Endothelial cell of umbilical vein (primary cell): ENCODE measurements at regions not wholly inside any gene's neighbourhood (a gene's known extent, or its start where the extent isn't known, plus 50 kb on each side); places are given as distances from the start of the nearest gene placed in this dataset.

Source experiments
- BruUV-seq: library from RNA; stranded (reverse); fragments of 400-500 nt; replicated peaks from 2 replicates; lab custom pipeline; 2021; lab: Mats Ljungman, UMichigan
- CTCF ChIA-PET: fragments of 300-600, 350-600 bp; sonication (Branson Sonifier 250); formaldehyde crosslinking; loops from one replicate; lab custom pipeline; 2021; ENCODE audit warnings: antibody characterized with exemption, inconsistent platforms; lab: Charles Lee
- POLR2A ChIA-PET: fragments of 300-600, 350-600 bp; sonication (Branson Sonifier 250); formaldehyde crosslinking; loops from one replicate; lab custom pipeline; 2021; ENCODE audit warnings: antibody characterized with exemption, inconsistent platforms; lab: Charles Lee
- DNase-seq: peaks from one replicate; pipeline ENCODE4 v3.0.0-alpha.2; 2011; ENCODE audit warnings: low read depth, low spot score
- FAIRE-seq: peaks from 2 replicates; lab custom pipeline; 2011; peaks lifted over from hg19 to GRCh38; lab: Jason Lieb, UNC
- H2AFZ ChIP-seq: 2 replicates; pipeline ENCODE4 v1.6.0; 2012; ENCODE audit warnings: low read depth, low read length, control low read depth, inconsistent platforms
- H3K27ac ChIP-seq: 2 replicates; pipeline ENCODE4 v1.5.1; 2011; ENCODE audit warnings: low read depth, mild to moderate bottlenecking, control low read depth, low read length, moderate library complexity; ENCODE audit not compliant: insufficient read depth
- H3K27me3 ChIP-seq, 2 experiments: 2 replicates each; pipeline versions ENCODE4 v1.6.0 to v1.6.1; 2011; ENCODE audit warnings: low read length in 2 of 2, mixed read lengths in 1 of 2; ENCODE audit not compliant: control insufficient read depth in 2 of 2, insufficient read depth in 2 of 2
- H3K36me3 ChIP-seq, 2 experiments: 2 replicates in 1 of 2; 3 replicates in 1 of 2; pipeline ENCODE4 v1.5.1; 2011; ENCODE audit warnings: low read length in 2 of 2, mild to moderate bottlenecking in 1 of 2, moderate library complexity in 1 of 2; ENCODE audit not compliant: control insufficient read depth in 2 of 2, insufficient read depth in 2 of 2; ENCODE audit errors: extremely low read depth in 1 of 2
- H3K4me1 ChIP-seq: 3 replicates; pipeline ENCODE4 v1.5.1; 2011; ENCODE audit warnings: mild to moderate bottlenecking, low read length; ENCODE audit not compliant: control insufficient read depth, insufficient read depth; ENCODE audit errors: extremely low read depth
- H3K4me2 ChIP-seq: 2 replicates; pipeline ENCODE4 v1.6.1; 2011; ENCODE audit warnings: low read length, control low read depth, mixed read lengths; ENCODE audit not compliant: insufficient read depth
- H3K4me3 ChIP-seq, 3 experiments: fragments of 200-600 bp in 1 of 3; sonication (generic), shearing (Covaris generic) in 1 of 3; replicated peaks in 1 of 3; 2 replicates each; pipeline ENCODE4 v1.5.1; 2011 to 2016; ENCODE audit warnings: control low read depth in 3 of 3, low read length in 3 of 3, mild to moderate bottlenecking in 2 of 3, inconsistent platforms in 1 of 3, low read depth in 1 of 3, moderate library complexity in 1 of 3; ENCODE audit not compliant: insufficient read depth in 1 of 3
- H3K79me2 ChIP-seq: 2 replicates; pipeline ENCODE4 v1.6.0; 2012; ENCODE audit warnings: low read length, inconsistent platforms; ENCODE audit not compliant: control insufficient read depth, insufficient read depth
- H3K9ac ChIP-seq: replicated peaks from 2 replicates; pipeline ENCODE3; 2011; ENCODE audit warnings: low read length, control low read depth; ENCODE audit not compliant: insufficient read depth; ENCODE audit errors: extremely low read depth
- H3K9me1 ChIP-seq: replicated peaks from 3 replicates; pipeline ENCODE4 v1.6.0; 2011; ENCODE audit warnings: mild to moderate bottlenecking, low read length; ENCODE audit not compliant: control insufficient read depth, insufficient read depth; ENCODE audit errors: extremely low read depth
- H3K9me3 ChIP-seq: replicated peaks from 2 replicates; pipeline ENCODE4 v1.5.1; 2012; ENCODE audit warnings: low read length, inconsistent platforms; ENCODE audit not compliant: control insufficient read depth, insufficient read depth
- H4K20me1 ChIP-seq: replicated peaks from 2 replicates; pipeline ENCODE3; 2011; ENCODE audit warnings: mild to moderate bottlenecking, low read length; ENCODE audit not compliant: control insufficient read depth, insufficient read depth; ENCODE audit errors: extremely low read depth
- CTCF ChIP-seq, 2 donors: IDR thresholded peaks; 1 replicate in 1 of 2; 2 replicates in 1 of 2; pipeline ENCODE4 v1.5.1; 2011; ENCODE audit warnings: low read length in 2 of 2, mild to moderate bottlenecking in 2 of 2, moderate library complexity in 2 of 2, control low read depth in 1 of 2, inconsistent platforms in 1 of 2, low read depth in 1 of 2; ENCODE audit not compliant: insufficient read depth in 1 of 2; ENCODE audit errors: extremely low read depth in 1 of 2
- EZH2 ChIP-seq: IDR thresholded peaks from 2 replicates; pipeline ENCODE4 v1.6.1; 2012; ENCODE audit warnings: borderline replicate concordance, low read depth, mild to moderate bottlenecking, moderate library complexity, low read length, inconsistent platforms; ENCODE audit not compliant: severe bottlenecking
- FOS ChIP-seq: IDR thresholded peaks from 2 replicates; pipeline ENCODE4 v1.6.1; 2011; ENCODE audit warnings: mild to moderate bottlenecking, low read length, moderate library complexity, borderline replicate concordance; ENCODE audit not compliant: insufficient read depth
- GATA2 ChIP-seq: IDR thresholded peaks from 2 replicates; pipeline ENCODE4 v1.7.0; 2011; ENCODE audit warnings: low read depth, mild to moderate bottlenecking, moderate library complexity, mixed read lengths, low read length; ENCODE audit not compliant: insufficient read length, insufficient read depth
- JUN ChIP-seq: IDR thresholded peaks from 2 replicates; pipeline ENCODE4 v1.6.1; 2011; ENCODE audit warnings: borderline replicate concordance, low read depth; ENCODE audit not compliant: insufficient read length, insufficient read depth
- MAX ChIP-seq: IDR thresholded peaks from 2 replicates; pipeline ENCODE4 v1.6.1; 2011; ENCODE audit not compliant: insufficient read depth, insufficient read length
- MYC ChIP-seq: IDR thresholded peaks from one replicate; pipeline ENCODE4 v1.6.1; 2011; ENCODE audit warnings: mild to moderate bottlenecking, low read depth, low read length
- POLR2A ChIP-seq: IDR thresholded peaks from 2 replicates; pipeline ENCODE4 v1.6.1; 2012; ENCODE audit warnings: low read depth, mild to moderate bottlenecking, control low read depth, low read length
- POLR2AphosphoS5 ChIP-seq: IDR thresholded peaks from 2 replicates; pipeline ENCODE4 v1.6.1; 2012; ENCODE audit warnings: low read depth, mild to moderate bottlenecking, control low read depth, low read length, moderate library complexity; ENCODE audit not compliant: insufficient read depth
- dilution Hi-C: fragments of 300-500 bp; cut with MboI; formaldehyde crosslinking; loops from one replicate; pipeline ENCODE4 v1.15.0; 2019; ENCODE audit warnings: low sequenced_read_pairs; ENCODE audit not compliant: extremely low pct_ligation_motif_present
- intact Hi-C: fragments of 100-400 bp; cut with micrococcal nuclease; formaldehyde crosslinking; loops from one replicate; pipeline ENCODE4 v1.10.0; 2022

- BruUV-seq, result no TSS peak
- FAIRE-seq (no peak), DNase-seq (no peak)
- CTCF ChIA-PET, result no interaction called here
- no peaks in the 10 kb centered on the region for H3K27me3 ChIP-seq
- no peak overlapping the region for H2AFZ ChIP-seq
- H3K4me3 ChIP-seq, result no peak overlapping the region
- H3K9me1 ChIP-seq, result no peaks in the 10 kb centered on the region
- H3K79me2 ChIP-seq, result no peaks in the 10 kb centered on the region
- H3K9me3 ChIP-seq, result no peaks in the 10 kb centered on the region
- dilution Hi-C loops, result no loop called here
- no peak overlapping the region for H3K27ac ChIP-seq
- TF ChIP-seq FOS (no peak), JUN (no peak), POLR2A (no peak), MAX (no peak), POLR2AphosphoS5 (no peak), GATA2 (no peak), MYC (no peak)
- H3K36me3 ChIP-seq, result no peaks in the 10 kb centered on the region
- no peak overlapping the region for H3K9ac ChIP-seq
- no peaks in the 10 kb centered on the region for H4K20me1 ChIP-seq
- POLR2A ChIA-PET, result no interaction called here
- no peaks in the 10 kb centered on the region for H3K4me1 ChIP-seq
- no peak overlapping the region for H3K4me2 ChIP-seq
- intact Hi-C loops, result no loop called here
These were observed 248.9 kb upstream of the MON1B start for GRCh38 chr16:76942089-76942488.

GRCh38 chr16:76943921-76944320 is 247.1 kb upstream of the MON1B start:
- H3K4me3 ChIP-seq, result no peak overlapping the region
- no peak overlapping the region for H3K4me2 ChIP-seq
- dilution Hi-C loops, result no loop called here
- ChIA-PET POLR2A (no interaction called here), CTCF (no interaction called here)
- intact Hi-C loops, result no loop called here
- no TSS peak for BruUV-seq
- H3K4me1 ChIP-seq, result no peaks in the 10 kb centered on the region
- H3K27ac ChIP-seq, result no peak overlapping the region
- DNase-seq, result no peak
- no peaks in the 10 kb centered on the region for H3K27me3 ChIP-seq
- H3K9me3 ChIP-seq, result no peaks in the 10 kb centered on the region
- no peak for FAIRE-seq
- no peaks in the 10 kb centered on the region for H3K79me2 ChIP-seq
- H3K9ac ChIP-seq, result no peak overlapping the region
- no peak for TF ChIP-seq MYC
- TF ChIP-seq FOS, result no peak
- no peak for TF ChIP-seq JUN
- no peak for TF ChIP-seq EZH2
- TF ChIP-seq GATA2, result no peak
- no peak for TF ChIP-seq CTCF (IDR thresholded peaks at IDR 0.05; ENCODE audit: extremely low read depth in 1 of 2, insufficient read depth in 1 of 2, low read depth in 1 of 2, low read length in 2 of 2)
- TF ChIP-seq POLR2A, result no peak
- no peaks in the 10 kb centered on the region for H3K9me1 ChIP-seq
- H3K36me3 ChIP-seq, result no peaks in the 10 kb centered on the region
- no peaks in the 10 kb centered on the region for H4K20me1 ChIP-seq
- H2AFZ ChIP-seq, result no peak overlapping the region
